ENCODE measurements at regions not wholly inside any gene's neighbourhood (a gene's known extent, or its start where the extent isn't known, plus 50 kb on each side); places are given as distances from the start of the nearest gene placed in this dataset.
"Not testable (repeated sequence)": the region's sequence is repeated elsewhere in the genome, so short reads cannot be mapped to it uniquely, and the experiment has no call there.

DNA sequence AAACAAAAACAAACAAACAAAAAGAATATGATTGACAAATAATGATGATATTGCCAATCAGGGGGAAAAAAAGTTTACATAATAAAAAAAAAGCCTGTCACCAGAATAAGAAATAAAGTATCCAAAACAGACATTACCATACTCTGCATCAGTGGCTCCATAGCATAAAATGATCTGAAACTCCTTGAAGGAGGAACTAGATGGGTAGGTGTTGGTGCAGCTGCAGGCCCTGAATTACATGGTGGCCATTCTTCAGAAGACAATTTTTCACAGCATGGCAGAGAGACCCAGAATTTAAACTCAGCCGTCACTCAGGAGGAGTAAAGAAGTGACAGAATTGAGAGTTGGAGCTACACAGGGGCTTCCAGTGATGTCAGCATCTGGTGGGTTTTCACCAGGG, 60.2 kb downstream of the GLUL start:
- no peak for DNase-seq

DNA sequence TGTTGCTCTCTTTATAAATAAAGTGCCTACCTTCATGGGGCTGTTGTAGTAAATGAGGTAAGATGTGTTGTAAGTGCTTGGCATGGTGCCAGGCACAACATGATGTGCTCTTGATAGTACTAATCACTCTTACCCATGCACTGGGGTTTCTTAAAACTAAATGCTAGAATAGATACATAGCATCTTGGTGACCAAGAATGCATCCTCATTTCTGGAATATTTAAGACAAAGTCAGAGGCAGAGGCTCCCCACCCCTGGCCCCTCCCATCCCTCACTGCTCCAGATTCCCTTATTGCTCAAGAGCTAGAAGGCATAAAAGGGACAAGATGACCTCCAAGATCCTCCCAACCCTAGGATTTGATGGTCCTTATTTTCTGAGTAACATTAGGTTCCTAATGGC, 61.3 kb downstream of the GLUL start:
- DNase-seq = no peak

DNA sequence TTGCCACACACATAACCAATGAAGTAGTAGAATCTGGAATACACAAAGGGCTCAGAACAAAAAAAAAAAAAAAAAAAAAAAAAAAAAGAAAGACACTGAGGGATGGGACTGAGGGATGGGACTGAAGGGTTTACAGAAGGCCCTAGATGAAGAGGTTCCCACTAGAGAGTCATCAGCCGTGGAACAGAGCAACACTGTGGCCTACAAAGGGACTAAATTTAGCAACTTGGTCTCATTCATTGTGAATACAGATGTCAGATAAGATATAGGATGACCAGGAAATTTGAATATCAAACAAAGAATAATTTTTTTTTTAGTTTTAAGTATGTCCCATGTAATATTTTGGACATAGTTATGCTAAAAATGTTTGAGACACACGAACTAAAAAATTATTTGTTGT, 62.1 kb downstream of the GLUL start:
- DNase-seq = no peak

DNA sequence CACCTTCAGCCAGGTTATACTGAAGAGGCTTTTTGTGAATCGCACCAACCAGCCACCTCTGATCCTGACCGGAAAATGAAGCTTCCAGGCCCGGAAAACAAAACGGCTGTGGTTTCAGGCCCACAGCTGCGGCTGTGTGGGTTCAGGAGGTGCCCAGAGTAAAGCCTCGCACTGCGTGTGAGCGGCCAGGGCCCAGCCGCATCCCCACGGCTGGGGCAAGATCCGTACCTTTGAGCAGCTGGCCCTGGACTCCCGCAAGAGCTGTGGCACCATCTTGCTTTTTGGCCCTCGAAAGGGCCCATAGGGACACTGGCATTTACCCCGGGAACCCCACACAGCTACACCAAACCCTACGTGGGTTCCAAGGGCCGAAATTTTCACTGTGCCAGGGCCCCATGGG, 63.0 kb downstream of the GLUL start:
- no peak for DNase-seq

DNA sequence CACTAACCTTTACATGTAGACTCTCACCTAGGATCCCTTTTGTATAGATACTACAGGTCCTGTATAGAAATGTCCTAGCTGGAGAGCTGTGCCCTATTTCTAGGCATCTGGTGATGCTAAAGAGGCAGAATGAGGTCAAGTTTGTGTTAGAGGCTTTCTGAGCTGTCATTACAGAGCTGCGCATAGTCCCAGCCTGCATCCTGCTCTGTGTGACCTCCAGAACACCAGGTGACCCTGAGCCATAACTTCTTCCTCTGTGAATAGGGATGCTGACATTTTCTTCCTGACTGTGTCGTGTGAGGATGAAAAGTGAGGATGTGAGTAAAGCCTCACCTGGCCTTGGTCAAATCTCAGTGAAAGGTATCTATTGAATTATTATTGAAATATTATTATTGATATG, 66.3 kb downstream of the GLUL start:
- DNase-seq = no peak

DNA sequence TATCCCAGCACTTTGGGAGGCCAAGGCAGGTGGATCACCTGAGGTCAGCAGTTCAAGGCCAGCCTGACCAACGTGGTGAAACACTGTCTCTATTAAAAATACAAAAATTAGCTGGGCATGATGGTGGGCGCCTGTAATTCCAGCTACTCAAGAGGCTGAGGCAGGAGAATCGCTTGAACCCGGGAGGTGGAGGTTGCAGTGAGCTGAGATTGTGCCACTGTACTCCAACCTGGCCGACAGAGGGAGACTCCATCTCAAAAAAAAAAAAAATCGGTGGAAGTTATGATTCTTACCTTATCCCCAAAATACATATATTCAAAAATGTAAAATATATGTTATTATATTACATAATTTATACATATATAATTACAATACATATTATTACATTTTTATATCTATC, 70.1 kb downstream of the GLUL start:
- not testable (repeated sequence) for DNase-seq

DNA sequence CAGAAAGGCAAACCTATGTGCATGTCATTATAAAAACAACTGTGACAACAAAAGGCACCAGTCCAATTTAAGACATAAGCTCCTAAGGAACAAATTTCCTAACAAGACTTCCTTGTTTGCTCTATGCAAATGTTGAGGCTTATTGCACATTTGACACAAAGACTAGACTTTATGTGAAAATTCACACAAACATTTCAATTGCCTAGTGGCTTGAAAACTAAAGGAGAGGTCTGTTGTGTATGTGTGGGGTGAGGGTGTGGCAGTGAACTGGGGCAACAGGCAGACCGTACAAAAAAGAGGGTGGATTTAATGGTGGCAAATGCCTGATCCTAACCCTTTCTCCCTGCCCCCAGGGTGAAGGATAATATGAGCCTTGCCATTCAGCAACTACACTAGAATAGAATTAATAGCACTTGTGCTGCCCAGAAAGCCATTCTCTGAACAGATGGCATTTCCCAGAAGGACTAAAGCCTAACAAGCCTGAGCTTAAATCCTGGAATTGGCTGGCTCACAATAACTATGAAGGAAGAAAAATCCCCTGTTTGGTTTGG, 73.9 kb downstream of the GLUL start:
- DNase-seq = no peak

DNA sequence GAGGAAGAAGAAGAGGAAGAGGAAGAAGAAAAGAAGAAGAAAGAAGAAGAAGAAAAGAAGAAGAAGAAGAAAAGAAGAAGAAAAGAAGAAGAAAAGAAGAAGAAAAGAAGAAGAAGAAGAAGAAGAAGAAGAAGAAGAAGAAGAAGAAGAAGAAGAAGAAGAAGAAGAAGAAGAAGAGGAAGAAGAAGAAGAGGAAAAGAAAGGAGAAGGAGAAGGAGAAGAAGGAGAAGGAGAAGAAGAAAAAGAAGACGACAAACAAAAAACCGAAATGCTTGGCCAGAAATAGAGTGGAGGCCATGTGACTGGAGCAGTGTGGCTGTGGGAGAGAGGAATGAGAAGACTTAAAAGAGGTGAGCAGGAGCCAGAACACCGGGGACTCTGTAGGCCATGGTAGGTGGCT, 75.1 kb downstream of the GLUL start:
- DNase-seq = not testable (repeated sequence)

DNA sequence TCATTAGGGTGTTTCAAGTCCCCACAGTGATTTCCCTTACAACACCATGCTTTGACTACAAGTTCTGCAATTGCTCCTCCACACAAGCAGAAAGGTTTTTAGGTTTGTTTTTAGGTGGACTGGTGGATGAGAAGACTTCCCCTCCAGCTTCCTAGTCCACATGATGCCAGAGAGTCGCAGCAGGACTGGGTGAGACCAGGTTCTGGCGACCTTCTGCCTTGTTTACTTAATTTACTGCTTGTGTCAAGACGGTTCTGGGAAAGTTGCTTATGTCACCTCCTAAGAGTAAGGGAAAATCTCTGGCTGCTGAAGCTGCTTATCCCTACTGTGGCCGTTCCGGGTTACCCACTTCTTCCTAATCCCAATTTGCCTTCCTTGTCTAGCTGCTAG, 76.4 kb downstream of the GLUL start:
- no peak for DNase-seq

DNA sequence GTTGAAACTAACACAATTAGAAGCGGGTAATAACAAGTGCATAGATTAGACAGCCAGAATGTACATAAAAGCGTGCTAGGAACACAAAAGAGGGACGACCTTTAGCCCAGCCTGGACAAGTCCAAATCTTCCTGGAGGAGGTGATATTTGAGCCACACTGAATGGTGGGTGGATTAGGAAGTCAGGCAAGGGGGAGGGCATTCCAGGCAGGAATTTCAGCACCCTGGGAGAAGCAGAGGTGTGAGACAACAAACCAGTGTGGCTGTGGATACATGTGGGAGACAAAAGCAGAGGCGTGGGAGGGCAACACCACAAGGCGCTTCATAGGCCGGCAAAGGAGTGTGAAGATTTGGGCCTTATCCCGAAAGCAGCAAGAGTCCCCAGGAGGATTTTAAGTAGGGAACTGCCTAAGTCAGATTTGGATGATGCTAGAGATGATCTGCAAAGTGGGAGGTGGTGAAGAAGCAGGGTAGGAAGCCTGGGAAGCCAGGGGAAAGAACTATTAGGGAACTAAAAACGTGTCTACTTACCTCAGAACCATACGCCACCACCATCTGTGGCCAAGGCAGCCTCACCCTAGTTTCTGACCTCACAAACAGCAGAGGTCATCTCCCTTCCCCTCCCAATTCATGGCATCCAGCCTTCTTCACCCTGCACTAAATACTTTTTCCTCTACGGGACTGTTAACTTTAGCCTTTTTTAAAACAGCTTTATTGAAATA, 81.8 kb downstream of the GLUL start:
- no peak for DNase-seq

DNA sequence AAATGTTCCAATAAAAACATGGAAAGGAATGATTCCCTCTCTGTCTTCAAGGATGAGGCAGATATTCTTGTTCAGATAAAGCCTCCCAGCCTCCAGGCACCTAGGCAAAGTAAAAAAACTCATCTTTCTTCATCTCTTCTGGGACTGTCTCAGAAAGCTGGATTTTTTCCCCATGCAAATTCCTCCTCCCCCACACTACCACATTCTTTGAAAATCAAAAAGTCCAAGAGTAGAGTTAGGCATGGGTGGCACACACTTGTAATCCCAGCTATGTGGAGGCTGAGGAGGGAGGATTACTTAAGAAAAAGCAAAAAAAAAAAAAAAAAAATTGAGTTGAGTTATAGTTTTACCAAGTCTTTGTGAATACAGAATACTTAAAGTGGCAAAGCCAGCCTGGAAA, 82.8 kb downstream of the GLUL start:
- no peak for DNase-seq

DNA sequence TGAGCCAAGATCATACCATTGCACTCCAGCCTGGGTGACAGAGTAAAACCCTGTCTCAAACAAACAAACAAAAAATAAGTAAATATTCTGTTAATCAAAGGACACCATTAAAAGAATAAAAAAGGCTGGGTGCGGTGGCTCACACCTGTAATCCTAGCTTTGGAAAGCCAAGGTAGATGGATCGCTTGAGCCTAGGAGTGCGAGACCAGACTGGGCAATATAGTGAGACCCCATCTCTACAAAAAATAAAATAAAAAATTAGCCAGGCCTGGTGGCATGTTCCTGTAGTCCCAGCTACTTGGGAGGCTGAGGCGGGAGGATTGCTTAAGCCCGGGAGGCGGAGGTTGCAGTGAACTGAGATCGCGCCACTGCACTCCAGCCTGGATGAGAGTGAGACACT, 84.1 kb downstream of the GLUL start:
- not testable (repeated sequence) for DNase-seq

DNA sequence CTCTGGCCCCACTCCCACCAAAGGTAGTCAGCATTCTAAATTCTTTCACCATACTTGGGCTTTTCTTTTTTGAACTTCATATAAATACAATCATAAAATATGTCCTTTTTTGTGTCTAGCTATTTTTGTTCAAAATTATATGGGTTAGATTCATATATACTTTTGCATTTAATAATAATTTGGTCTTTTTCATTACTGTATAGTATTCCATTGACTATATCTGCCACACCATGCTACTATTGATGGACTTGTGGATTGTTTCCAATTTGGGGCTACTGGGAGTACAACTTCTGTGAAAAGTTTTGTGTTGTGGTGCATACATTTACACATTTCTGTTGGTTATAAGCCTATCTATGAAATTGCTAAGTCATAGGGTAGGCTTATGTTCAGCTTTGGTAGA, 85.7 kb downstream of the GLUL start:
- DNase-seq = no peak

DNA sequence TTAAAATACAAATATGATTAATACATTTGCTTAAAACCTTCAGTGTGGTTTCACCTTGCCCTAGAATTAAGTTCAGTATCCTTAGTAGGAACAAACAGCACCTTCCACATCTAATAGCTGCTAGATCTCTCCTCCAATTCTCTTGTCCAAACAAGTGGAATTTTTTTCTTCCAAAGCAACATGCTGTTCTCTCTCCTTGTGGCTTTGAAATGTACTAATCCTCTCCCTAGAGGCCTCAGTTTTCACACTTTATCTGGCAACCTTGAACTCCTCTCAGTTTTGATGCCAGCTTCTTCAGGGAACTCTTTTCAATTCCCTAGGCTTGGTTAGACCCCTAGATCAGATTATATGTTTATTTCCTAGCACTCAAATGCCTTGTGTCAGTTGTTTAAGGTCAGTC, 87.0 kb downstream of the GLUL start:
- DNase-seq = no peak

DNA sequence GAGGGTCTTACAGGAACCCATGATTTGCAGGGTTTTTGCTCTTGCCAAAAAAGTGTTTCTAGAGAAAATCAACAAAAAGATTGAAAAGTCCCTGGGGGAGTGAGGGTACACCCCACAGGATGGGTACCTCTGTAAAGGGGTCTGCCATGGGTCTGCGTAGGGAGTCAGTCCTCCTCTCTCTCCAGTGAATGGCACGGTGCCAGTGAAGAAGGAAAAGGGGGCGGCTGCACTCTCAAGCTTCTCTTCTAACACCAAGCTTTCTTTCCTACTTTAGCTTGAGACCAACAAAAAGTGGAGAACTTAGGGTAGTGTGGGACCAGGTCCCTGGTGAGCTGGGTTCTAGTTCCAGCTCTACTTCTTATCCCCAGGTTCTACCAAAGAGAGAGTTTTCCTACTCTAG, 87.4 kb downstream of the GLUL start:
- no peak for DNase-seq

DNA sequence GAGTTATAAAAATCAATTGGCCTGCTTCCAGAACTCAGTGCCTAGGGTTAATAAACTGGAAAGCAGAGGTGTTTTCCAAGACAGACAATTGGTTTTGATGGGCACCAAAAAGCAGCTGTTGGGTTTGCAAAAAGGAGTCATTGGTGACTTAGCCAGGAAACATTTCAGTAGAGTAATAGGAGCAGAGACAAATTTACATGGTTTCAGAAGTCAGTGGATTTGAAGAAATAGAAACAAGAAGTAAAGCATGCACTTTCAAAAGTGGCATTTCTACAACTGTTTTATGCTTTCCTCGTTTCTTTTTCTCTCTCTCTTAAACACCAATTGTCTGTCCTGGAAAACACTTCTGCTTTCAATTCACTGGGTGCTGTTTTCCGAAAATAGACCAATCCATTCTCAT, 87.8 kb downstream of the GLUL start:
- no peak for DNase-seq

DNA sequence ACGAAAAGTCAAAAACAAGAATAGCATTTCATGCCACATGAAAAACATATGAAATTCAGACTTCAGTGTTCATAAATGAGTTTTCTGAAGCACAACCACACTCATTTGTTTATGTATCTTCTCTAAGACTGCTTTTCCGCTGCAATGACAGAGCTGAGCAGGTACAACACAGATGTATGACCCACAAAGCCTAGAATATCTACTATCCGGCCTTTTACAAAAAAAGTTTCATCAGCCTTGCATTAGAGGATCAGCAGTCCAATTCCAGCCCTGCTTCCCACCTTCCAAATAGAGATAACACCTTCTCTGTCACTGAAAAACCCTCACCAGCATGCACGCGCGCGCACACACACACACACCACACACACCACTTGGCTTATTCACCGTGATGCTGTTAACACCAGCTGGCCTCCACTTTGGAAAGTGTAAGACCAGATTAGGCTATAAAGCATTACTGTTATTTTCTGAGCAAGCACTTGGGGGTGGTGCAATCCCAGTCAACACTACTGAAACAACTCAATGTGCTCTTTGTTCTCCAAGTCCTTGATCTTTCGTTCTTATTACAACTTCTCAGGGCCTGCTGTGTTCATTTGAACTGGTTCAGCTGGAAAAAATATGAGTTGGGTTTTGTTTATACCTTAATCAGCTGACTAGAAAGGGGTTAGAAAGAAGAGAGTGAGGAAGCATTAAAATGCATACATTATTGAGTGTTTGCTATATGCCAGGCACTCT, 90.0 kb downstream of the GLUL start:
- DNase-seq = no peak

DNA sequence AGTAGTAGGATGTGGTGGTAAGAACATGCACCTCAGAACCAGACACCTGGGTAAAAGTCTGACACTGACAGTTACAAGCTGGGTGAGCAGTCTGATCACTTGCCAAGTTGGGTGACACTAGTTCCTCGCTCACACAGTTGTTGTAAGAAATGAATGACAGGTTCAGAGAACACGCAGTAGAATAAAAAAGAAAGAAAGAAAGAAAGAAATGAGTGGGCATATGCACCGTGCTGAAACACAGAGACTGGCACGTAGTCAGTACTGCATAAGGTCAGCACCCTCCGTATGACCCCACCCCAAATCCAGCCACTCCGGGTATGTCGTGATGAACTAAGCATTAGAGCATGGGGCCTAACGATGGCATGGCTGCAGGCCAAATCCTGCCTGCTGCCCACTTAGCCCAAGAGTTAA, 90.6 kb downstream of the GLUL start:
- DNase-seq = no peak

DNA sequence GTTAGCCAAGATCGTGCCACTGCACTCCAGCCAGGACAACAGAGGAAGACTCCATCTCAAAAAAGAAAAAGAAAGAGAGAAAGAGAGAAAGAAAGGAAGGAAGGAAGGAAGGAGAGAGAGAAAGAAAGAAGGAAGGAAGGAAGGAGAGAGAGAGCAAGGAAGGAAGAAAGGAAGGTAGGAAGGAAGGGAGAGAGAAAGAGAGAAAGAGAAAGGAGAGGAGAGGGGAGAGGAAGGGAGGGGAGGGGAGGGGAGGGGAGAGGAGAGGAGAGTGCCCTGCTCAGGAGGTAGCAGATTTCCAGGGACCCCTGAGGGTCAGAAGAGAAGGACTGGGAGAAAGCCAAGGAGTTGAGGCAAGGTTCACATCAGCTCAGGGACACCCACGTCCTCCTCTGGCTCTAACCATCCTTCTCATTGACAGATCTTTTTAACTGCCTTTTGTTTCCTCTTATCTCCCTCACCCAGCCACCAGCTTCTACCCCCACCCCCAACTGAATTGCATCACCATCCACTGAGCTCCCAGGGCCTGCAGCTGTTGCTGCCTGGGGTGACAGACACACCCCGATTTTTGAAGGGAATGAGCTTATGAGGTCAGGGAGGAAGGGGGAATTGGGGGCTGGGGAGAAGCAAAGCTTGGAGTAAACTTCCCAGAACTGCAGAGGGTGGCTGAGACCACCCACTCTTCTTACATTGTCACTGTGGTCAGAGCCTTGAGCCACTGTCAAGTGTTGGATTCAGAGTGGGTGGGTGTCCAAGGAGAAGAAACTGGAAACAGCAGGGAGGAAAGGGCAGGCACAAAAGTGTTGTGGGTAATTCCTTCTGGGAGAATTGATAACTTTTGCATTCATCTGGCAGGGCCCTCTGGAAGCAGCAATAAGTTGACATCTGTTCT, 91.6 kb downstream of the GLUL start:
- no peak for DNase-seq

DNA sequence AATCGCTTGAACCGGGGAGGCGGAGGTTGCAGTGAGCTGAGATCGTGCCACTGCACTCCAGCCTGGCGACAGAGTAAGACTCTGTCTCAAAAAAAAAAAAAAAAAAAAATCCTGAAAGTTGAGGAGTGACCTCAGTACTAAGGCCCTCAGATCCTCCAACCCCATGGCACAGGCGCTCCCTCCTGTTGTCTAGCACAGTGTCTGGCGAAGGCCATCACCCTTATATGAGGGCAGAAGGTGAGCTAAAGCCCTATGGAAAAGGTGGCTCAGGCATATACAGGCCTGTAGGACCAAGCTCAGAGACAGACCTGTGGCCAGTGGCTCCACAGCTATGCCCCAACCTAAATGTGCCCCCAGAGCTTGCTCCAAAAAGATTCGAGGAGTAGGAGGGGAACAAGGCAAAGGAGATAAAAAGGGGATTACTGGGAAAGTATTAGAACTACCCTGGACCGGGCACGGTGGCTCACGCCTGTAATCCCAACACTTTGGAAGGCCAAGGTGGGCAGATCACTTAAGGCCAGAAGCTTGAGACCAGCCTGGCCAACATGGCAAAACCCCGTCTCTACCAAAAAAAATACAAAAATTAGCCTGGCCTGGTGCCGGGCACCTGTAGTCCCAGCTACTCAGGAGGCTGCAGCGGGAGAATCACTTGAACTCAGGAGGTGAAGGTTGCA, 92.4 kb downstream of the GLUL start:
- DNase-seq = not testable (repeated sequence)

DNA sequence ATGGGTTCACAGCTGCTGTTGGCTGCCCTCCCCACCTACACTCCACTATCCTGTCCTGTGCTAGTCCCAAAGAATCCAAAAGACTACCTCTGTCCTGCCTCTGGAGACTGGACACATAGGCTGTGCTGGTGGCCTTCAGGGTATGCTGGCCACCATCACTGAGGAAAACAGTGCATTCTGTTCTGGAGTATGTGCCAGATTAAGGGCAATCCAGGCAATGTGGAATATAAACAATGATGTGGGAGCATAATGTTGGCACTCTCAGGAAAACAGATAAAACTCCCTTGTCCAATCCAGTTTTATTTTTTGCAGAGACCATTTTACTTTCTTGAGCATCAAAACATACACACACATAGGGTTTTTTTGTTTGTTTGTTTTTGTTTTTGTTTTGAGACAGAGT, 94.3 kb downstream of the GLUL start:
- no peak for DNase-seq

DNA sequence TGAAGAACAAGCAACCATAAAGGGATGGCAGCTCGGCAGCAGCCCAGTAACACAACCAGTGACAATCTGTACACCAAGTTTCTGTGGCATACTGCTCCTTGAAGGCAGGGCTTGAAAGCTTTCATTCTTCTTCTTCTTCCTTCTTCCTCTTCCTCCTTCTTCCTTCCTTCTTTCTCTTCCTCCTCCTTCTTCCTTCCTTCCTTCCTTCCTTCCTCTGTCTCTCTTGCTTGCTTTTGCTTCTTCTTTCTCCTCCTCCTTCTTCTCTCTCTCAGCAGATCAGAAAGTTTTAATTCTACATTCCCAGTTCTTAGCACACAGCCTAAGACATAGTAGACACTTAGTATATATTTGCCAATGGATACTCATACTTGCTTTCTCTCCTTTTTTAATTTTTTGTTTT, 95.9 kb downstream of the GLUL start:
- DNase-seq = no peak

DNA sequence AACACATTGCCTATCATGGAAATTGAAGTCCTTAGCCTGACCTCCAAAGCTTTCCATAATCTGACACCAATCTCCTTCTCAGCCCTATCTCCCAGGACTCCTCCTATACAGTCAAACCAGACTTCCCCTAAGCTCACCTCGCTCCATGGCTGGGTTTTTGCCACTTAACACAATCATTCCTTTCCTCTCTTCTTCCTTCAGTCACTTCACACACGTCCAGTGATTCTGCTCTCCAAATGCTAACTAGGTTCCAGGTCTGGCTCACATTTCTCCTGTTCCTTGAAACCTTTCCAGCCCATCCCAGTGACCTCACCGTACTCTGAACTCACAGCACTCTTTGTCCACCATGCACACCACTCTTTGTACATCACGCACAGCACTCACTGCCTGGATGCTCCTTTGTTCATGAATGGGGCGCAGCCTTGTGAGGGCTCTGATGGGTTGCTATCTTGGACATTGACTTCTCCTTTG, 98.4 kb downstream of the GLUL start:
- no peak for DNase-seq

All from effector CD8-positive, alpha-beta T cell (primary cell).